RWPE2 (cell line): ENCODE measurements at regions not wholly inside any gene's neighbourhood (a gene's known extent, or its start where the extent isn't known, plus 50 kb on each side); places are given as distances from the start of the nearest gene placed in this dataset.

ENCODE experiments used
- ATAC-seq: fragments of 200-7000 bp; cut with Tn5 transposase; 3 replicates; pipeline ENCODE4 v1.9.1; 2021; ENCODE audit warnings: low read depth
- DNase-seq: peaks from one replicate; pipeline ENCODE4 v3.0.0-alpha.2; 2020; ENCODE audit warnings: low spot score
- H3K27ac ChIP-seq: fragments of 450-650 bp; 2 replicates; pipeline ENCODE4 v1.5.1; 2017; ENCODE audit warnings: mild to moderate bottlenecking; ENCODE audit not compliant: poor library complexity, severe bottlenecking
- H3K27me3 ChIP-seq: fragments of 250-450 bp; sonication (Bioruptor Pico); 2 replicates; pipeline ENCODE4 v1.5.1; 2021; ENCODE audit warnings: mild to moderate bottlenecking, moderate library complexity; ENCODE audit not compliant: insufficient read depth, poor library complexity, severe bottlenecking
- H3K36me3 ChIP-seq: fragments of 250-450 bp; sonication (Bioruptor Pico); 2 replicates; pipeline ENCODE4 v1.5.1; 2020; ENCODE audit warnings: low read depth, mild to moderate bottlenecking, moderate library complexity
- H3K4me1 ChIP-seq: fragments of 250-450 bp; sonication (Bioruptor Pico); 2 replicates; pipeline ENCODE4 v1.5.1; 2021; ENCODE audit warnings: mild to moderate bottlenecking, moderate library complexity; ENCODE audit not compliant: insufficient read depth, poor library complexity, severe bottlenecking
- H3K4me3 ChIP-seq: fragments of 250-450 bp; sonication (Bioruptor Pico); 2 replicates; pipeline ENCODE4 v1.5.1; 2021; ENCODE audit warnings: mild to moderate bottlenecking, moderate library complexity; ENCODE audit not compliant: severe bottlenecking
- H3K9me3 ChIP-seq: fragments of 250-450 bp; sonication (Bioruptor Pico); 2 replicates; pipeline ENCODE4 v1.5.1; 2021; ENCODE audit warnings: mild to moderate bottlenecking, moderate library complexity; ENCODE audit not compliant: severe bottlenecking
- CTCF ChIP-seq: fragments of 450-650 bp; IDR thresholded peaks from one replicate; pipeline ENCODE4 v1.5.1; 2017; ENCODE audit warnings: mild to moderate bottlenecking, moderate library complexity; ENCODE audit not compliant: poor library complexity, severe bottlenecking

- H3K9me3 ChIP-seq, result no peaks in the 10 kb centered on the region
- no peaks in the 10 kb centered on the region for H3K4me1 ChIP-seq
- H3K36me3 ChIP-seq, result no peaks in the 10 kb centered on the region
- H3K4me3 ChIP-seq, result no peak overlapping the region
- peaks cover 9% of the 10 kb centered on the region for H3K27me3 ChIP-seq
- ATAC-seq (no peak), DNase-seq (no peak)
- no peak for TF ChIP-seq CTCF
- no peak overlapping the region for H3K27ac ChIP-seq
Measured at GRCh38 chr5:43859309-43859708, 256.3 kb downstream of the NNT start.

- ATAC-seq (no peak), DNase-seq (no peak)
- Histone ChIP-seq H3K36me3 (no peaks in the 10 kb centered on the region), H3K4me3 (no peak overlapping the region), H3K9me3 (no peaks in the 10 kb centered on the region), H3K4me1 (no peaks in the 10 kb centered on the region), H3K27ac (no peak overlapping the region), H3K27me3 (peaks cover 9% of the 10 kb centered on the region)
- TF ChIP-seq CTCF, result no peak
Measured at GRCh38 chr5:43855452-43855851, 252.5 kb downstream of the NNT start.

- DNase-seq (no peak), ATAC-seq (no peak; the same call in 2 of the 3 replicates)
- Histone ChIP-seq H3K4me3 (no peak overlapping the region), H3K27me3 (peaks cover 9% of the 10 kb centered on the region), H3K36me3 (no peaks in the 10 kb centered on the region), H3K9me3 (no peaks in the 10 kb centered on the region), H3K27ac (no peak overlapping the region), H3K4me1 (no peaks in the 10 kb centered on the region)
- no peak for TF ChIP-seq CTCF
Measured at GRCh38 chr5:43854697-43855292, 251.8 kb downstream of the NNT start.

- peaks cover 9% of the 10 kb centered on the region for H3K27me3 ChIP-seq
- ATAC-seq (no peak), DNase-seq (no peak)
- no peak overlapping the region for H3K27ac ChIP-seq
- no peak overlapping the region for H3K4me3 ChIP-seq
- no peaks in the 10 kb centered on the region for H3K9me3 ChIP-seq
- H3K4me1 ChIP-seq, result no peaks in the 10 kb centered on the region
- no peaks in the 10 kb centered on the region for H3K36me3 ChIP-seq
- no peak for TF ChIP-seq CTCF
Measured at GRCh38 chr5:43852279-43852678, 249.3 kb downstream of the NNT start.

- no peaks in the 10 kb centered on the region for H3K36me3 ChIP-seq
- H3K9me3 ChIP-seq, result no peaks in the 10 kb centered on the region
- no peaks in the 10 kb centered on the region for H3K4me1 ChIP-seq
- no peak for TF ChIP-seq CTCF
- H3K27ac ChIP-seq, result no peak overlapping the region
- DNase-seq (no peak), ATAC-seq (no peak)
- H3K27me3 ChIP-seq, result peaks cover 9% of the 10 kb centered on the region
- H3K4me3 ChIP-seq, result no peak overlapping the region
Measured at GRCh38 chr5:43851741-43852140, 248.8 kb downstream of the NNT start.
